ENCODE measurements at regions not wholly inside any gene's neighbourhood (a gene's known extent, or its start where the extent isn't known, plus 50 kb on each side); places are given as distances from the start of the nearest gene placed in this dataset.

DNA sequence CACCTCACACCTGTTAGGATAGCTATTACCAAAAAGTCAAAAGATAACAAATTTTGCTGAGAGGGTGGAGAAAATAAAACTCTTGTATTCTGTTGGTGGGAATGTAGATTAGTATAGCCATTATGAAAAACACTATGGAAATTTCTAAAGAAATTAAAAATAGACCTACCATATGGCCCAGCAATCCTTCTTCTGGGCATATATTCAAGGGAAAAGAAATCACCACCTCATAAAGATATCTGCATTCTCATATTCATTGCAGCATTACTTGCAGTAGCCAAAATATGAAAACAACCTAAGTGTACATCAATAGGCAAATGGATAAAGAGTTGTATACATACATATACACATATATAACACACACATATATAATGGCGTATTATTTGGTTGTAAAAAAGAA is 791.6 kb upstream of the RGS18 start:
- ChIA-PET POLR2A (ENCODE audit: unreplicated experiment) (no interaction called here), CTCF (no interaction called here)
- Histone ChIP-seq H3K23ac (ENCODE audit: low read depth, low read length) (no peak overlapping the region), H3K18ac (ENCODE audit: low read depth, low read length) (no peak overlapping the region), H3K79me1 (ENCODE audit: low read depth in 1 of 2, low read length in 2 of 2) (no peaks in the 10 kb centered on the region), H3K27me3 (ENCODE audit: control insufficient read depth, insufficient read depth, low read length) (no peaks in the 10 kb centered on the region), H2BK120ac (ENCODE audit: low read depth, low read length) (no peak overlapping the region), H2BK20ac (ENCODE audit: low read depth, low read length) (no peak overlapping the region), H4K5ac (ENCODE audit: low read depth, low read length) (no peak overlapping the region), H2BK15ac (ENCODE audit: low read depth, low read length) (no peak overlapping the region), H3K4me3 (ENCODE audit: insufficient read depth, low read depth, low read length) (no peak overlapping the region), H3K4ac (ENCODE audit: low read depth, low read length) (no peak overlapping the region), H3K9ac (ENCODE audit: low read depth, low read length) (no peak overlapping the region), H3K27ac (ENCODE audit: insufficient read depth, low read length) (no peak overlapping the region), H4K8ac (ENCODE audit: low read depth in 2 of 2, low read length in 2 of 2) (no peak overlapping the region), H3K9me3 (ENCODE audit: control insufficient read depth, insufficient read depth, low read length) (no peaks in the 10 kb centered on the region; the same call in 1 of the 2 replicates), H3K4me2 (ENCODE audit: low read depth, low read length) (no peak overlapping the region), H4K91ac (ENCODE audit: insufficient read depth, low read depth, low read length) (no peak overlapping the region), H2AK9ac (replicated peaks; ENCODE audit: low read depth, low read length, poor library complexity) (no peak overlapping the region), H3K56ac (ENCODE audit: extremely low read depth, insufficient read depth, low read length) (no peak overlapping the region), H2AFZ (replicated peaks; ENCODE audit: low read length, poor library complexity) (no peak overlapping the region), H3K36me3 (ENCODE audit: control insufficient read depth, insufficient read depth, low read length) (no peaks in the 10 kb centered on the region), H2BK5ac (ENCODE audit: low read depth, low read length, poor library complexity, severe bottlenecking) (no peak overlapping the region), H3K4me1 (ENCODE audit: control insufficient read depth, insufficient read depth, low read length) (no peaks in the 10 kb centered on the region; the same call in 1 of the 2 replicates), H2AK5ac (ENCODE audit: low read depth, low read length) (no peak overlapping the region), H4K20me1 (ENCODE audit: insufficient read depth, low read length) (no peaks in the 10 kb centered on the region), H3K9me1 (ENCODE audit: insufficient read depth, low read length) (no peaks in the 10 kb centered on the region), H3K14ac (replicated peaks; ENCODE audit: low read depth, low read length) (no peak overlapping the region)
- no peak for DNase-seq
- WGBS, 2 experiments (ENCODE audit: extremely low coverage in 2 of 2, insufficient read length in 1 of 2): no CpG with 5 or more reads among the region's 1 CpG
- dilution Hi-C loops (cut with HindIII; ENCODE audit: low sequenced_read_pairs, unreplicated experiment): no loop called here
- ATAC-seq (ENCODE audit: low read depth): no peak
- BruUV-seq (replicated peaks): no TSS peak
- TF ChIP-seq, protein P1, sequence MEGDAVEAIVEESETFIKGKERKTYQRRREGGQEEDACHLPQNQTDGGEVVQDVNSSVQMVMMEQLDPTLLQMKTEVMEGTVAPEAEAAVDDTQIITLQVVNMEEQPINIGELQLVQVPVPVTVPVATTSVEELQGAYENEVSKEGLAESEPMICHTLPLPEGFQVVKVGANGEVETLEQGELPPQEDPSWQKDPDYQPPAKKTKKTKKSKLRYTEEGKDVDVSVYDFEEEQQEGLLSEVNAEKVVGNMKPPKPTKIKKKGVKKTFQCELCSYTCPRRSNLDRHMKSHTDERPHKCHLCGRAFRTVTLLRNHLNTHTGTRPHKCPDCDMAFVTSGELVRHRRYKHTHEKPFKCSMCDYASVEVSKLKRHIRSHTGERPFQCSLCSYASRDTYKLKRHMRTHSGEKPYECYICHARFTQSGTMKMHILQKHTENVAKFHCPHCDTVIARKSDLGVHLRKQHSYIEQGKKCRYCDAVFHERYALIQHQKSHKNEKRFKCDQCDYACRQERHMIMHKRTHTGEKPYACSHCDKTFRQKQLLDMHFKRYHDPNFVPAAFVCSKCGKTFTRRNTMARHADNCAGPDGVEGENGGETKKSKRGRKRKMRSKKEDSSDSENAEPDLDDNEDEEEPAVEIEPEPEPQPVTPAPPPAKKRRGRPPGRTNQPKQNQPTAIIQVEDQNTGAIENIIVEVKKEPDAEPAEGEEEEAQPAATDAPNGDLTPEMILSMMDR (conservative IDR thresholded peaks at IDR 0.05; ENCODE audit: low read depth, low read length): no peak
- TF ChIP-seq RCOR1 (IDR thresholded peaks at IDR 0.05; ENCODE audit: insufficient replicate concordance, low read length): no peak
- no peak for TF ChIP-seq POLR2A (IDR thresholded peaks at IDR 0.05; ENCODE audit: low read depth, low read length)
- TF ChIP-seq FOS (IDR thresholded peaks at IDR 0.05; ENCODE audit: low read depth, low read length): no peak
- TF ChIP-seq SMC3 (IDR thresholded peaks at IDR 0.05; ENCODE audit: low read depth, low read length): no peak
- no peak for TF ChIP-seq NFE2L2 (IDR thresholded peaks at IDR 0.05; ENCODE audit: low read depth, low read length)
- TF ChIP-seq MXI1 (IDR thresholded peaks at IDR 0.05; ENCODE audit: borderline replicate concordance, low read depth, low read length): no peak
- TF ChIP-seq, protein P2, sequence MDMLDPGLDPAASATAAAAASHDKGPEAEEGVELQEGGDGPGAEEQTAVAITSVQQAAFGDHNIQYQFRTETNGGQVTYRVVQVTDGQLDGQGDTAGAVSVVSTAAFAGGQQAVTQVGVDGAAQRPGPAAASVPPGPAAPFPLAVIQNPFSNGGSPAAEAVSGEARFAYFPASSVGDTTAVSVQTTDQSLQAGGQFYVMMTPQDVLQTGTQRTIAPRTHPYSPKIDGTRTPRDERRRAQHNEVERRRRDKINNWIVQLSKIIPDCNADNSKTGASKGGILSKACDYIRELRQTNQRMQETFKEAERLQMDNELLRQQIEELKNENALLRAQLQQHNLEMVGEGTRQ (IDR thresholded peaks at IDR 0.05; ENCODE audit: low read depth, low read length): no peak
- no peak for TF ChIP-seq RAD21 (IDR thresholded peaks at IDR 0.05; ENCODE audit: low read length)
- no peak for TF ChIP-seq MAZ (IDR thresholded peaks at IDR 0.05; ENCODE audit: borderline replicate concordance, low read depth, low read length)
- in situ Hi-C loops (cut with MboI; ENCODE audit: low sequenced_read_pairs): no loop called here
- intact Hi-C loops (cut with micrococcal nuclease): no loop called here

Data from IMR-90 (cell line).